ENCODE measurements at regions not wholly inside any gene's neighbourhood (a gene's known extent, or its start where the extent isn't known, plus 50 kb on each side); places are given as distances from the start of the nearest gene placed in this dataset.

DNA sequence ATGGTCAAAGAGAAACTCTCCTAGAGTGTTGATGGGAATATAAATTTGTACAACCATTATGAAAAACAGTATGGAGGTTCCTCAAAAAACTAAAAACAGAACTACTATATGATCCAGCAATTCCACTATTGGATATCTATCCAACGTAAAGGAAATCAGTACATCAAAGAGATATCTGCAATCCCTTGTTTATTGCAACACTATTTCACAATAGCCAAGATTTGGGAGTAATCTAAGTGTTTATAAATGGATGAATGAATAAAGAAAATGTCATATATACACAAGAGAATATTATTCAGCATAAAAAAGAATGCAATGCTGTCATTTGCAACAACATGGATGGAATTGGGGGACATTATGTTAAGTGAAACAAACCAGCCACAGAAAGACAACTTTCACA, 1118.1 kb upstream of the PRKX start:
- DNase-seq: no peak

DNA sequence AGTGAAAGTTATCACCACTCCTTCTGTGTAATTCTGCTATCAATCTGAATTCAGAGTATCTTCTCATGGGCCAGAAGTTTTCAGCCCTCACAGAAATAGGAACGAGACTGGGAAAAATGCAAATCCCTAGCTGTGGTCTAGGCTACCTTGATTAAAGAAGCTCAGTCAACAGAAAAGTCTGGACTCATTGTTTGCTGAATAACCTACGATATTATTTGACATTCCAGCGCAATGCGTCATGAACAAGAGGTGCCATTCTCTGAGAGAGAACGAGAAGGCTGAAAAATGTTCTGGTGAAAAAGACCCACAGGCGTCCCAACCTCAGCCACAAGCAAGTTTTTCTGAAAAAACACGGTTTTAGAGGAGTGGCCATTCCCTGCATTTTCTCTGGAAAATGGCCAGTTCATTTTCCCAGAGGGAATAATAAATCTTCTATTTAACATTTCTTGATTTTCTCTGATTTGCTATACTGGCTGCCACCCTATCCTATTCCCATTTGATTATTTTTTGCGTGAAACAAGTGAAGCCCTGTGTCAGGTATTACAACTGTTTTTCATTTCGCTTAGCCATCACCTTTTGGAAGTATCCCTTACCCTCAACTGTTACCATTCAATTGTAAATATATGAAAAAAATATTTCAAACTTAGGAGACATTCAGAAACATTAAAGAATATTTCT, 1117.6 kb upstream of the PRKX start:
- DNase-seq: no peak

DNA sequence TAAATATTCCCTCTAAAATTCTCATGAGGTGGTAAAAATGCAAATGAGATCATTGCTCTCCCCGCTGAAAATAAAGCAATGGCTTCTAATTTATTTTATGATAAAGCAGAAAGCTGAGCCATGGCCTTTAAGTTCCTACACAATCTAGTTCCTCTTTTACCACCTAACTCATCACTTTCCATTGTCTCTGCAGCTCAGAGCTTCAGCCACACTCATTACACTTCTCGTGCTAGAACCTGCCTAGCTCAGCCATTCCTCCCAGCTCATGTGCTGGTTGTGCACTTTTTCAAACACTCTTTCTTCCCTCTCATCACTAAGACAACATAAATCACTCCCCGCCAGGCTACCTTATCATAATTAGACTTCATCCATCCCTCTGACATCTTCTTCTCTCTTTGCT, 1112.1 kb upstream of the PRKX start:
- DNase-seq: no peak

DNA sequence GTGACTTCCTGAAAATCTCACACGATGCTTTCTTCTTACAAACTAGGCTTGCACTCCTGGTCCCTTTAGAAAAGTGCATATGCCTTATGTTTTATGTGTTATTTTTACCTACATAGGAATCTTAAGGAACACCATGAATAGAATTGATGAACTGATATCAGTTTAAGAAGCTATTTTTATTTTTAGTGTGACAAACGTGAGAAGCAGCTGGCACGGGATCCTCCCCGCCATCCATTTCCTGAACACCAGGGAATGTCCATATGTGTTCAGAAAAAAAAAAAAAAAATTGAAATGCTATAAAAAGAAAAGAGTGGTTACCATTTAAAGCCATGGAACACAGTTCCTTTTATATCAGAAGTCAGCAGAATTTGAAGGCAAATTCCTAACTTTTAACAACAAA, 1096.1 kb upstream of the PRKX start:
- no peak for DNase-seq

DNA sequence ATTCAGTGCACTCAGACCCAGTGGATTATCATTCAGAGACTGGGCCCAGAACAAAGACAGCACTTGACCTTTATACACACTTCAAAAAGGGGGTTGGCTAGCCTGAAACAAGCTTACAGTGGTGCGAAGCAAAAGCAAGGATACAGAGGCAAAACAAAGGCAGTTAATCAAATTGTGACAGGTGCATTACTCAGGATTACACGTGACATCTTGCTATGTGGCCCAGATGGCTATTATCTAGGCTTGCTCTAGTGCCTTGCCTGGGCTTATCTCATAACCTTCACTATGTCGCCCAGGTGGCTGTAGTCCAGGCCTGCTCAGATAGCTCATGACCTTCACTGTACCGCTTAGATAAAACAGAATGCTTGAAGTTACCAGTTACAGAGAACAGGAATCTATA, 1092.1 kb upstream of the PRKX start:
- no peak for DNase-seq

DNA sequence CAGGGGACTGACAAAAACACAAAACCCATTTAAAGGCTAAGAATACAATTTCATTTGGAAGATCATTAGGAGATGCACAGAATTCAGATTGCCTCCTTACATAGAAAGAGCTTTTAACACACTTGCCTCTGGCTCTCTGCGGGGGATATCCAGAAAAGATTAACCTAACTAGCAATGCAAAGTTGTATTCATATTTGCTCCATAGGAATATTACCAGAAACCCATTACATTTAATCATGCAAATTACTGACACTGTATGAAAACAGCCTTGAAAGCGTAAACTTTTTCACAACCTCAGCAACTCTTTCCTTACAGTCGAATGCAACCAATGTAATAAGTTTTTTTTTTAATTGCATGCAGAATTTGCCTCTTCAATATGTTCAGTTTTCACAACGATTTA, 1087.3 kb upstream of the PRKX start:
- DNase-seq: no peak

DNA sequence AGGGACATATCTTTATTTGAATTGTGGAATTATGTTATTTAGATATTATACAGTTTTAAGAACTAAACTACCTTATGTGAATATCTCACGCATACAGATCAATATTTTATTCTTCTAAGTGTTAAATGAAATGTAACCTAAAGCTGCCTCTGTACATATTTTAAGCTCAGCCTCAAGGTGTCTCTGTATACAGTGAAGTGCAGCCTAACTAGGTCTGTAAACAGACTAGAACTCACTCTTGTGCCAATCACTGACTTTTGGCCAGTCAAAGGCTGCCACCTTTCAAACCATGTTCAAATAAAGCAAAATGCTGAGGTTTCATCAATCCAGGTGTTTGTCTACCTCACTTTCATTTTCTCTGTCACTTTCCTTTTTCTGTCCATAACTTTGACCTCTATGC, 1074.5 kb upstream of the PRKX start:
- no peak for DNase-seq

DNA sequence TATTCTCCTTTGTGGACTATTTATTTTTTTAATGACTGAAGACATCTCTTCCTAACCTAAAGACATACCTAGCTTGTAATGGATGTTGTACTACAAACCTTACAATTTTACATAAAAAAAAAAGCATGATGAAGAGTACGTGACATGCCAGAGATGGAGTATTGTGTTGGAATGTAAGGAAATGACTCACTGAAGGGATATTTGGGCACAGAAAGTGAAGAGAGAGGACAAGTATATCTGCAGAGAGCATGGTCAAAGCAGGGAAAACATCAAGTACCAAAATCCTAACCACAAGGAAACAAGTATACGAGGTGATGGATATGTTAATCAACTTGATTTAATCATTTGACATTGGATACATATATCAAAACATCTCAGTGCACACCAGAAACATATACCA, 1051.4 kb upstream of the PRKX start:
- no peak for DNase-seq

DNA sequence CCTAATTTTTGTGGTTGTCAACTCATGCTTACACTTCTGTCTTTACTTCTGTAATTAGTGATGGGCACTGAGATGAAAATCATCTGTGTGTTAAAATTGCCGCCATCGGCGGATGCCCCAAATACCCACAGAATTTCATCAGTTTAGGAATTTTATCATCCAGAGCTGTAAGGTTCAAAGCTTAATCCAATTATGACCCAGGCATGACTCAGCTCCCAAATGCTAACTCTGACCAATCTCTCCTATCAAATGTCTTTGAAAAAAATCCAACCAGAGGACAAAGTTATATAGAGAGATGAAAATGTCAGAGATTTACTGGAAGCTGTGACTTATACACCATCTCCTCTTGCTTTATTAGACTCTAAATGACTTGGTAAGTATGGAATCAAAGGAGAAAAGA, 1048.7 kb upstream of the PRKX start:
- no peak for DNase-seq

DNA sequence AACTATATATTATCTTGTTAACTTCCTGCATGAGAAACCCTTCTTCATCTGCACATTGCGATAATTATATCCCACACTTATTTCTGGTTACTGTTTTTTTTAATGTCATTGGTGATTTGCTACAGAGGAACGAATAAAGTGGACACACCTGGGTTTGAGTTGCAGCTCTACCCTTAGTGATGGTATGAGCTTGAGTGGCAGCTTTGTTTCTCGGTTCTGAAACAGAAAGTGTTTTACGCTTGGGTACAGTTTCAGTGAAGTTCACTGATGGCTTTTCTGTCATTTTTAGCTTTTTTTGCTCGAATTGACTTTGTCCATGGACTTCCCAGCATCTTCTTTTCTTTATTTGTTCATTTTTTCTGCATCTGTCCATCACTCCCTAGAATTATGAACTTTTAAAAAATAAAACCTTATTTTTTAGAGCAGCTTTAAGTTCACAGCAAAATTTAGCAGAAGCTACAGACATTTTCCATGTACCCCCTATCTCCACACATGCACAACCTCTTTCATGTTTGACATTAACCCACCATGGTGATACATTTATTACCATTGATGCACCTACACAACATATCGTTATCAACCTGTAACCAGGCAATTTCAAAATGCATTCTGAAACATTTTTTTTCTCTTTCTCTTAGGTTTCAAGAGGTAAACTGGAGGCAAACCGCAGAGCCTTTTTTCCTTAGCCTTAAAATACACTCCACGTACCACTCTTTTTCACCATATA, 1041.6 kb upstream of the PRKX start:
- no peak for DNase-seq

DNA sequence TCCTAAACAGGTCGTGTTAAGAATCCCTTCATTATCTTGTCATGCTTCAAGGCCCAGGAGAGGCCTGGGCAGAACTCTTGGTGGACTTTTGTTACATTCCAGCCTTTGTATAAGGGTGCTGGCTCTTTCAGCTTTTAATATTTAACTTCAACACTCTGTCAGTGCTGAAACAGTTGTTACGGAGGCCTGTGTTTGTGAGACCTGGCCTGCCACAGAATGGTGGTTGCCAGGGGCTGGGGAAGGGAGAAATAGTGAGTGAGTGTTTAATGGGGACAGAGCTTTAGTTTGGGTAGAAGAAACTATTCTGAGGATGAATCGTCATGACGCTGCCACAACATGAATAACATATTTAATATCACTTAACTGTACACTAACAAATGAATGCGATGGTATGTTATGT, 1027.6 kb upstream of the PRKX start:
- no peak for DNase-seq

DNA sequence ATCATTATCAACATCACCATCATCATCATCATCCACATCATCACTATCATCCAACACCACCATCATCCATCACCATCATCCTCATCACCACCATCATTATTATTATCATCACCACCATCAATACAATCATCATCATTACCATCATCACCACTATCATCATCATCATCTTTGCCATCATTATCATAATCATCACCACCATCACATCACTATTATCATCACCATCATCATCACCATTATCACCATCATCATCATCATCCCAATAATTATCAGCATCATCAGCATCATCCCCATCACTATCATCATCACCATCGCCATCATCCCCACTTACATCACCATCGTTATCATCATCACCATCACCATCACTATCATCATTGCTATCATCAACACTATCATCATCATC, 1021.9 kb upstream of the PRKX start:
- no peak for DNase-seq

DNA sequence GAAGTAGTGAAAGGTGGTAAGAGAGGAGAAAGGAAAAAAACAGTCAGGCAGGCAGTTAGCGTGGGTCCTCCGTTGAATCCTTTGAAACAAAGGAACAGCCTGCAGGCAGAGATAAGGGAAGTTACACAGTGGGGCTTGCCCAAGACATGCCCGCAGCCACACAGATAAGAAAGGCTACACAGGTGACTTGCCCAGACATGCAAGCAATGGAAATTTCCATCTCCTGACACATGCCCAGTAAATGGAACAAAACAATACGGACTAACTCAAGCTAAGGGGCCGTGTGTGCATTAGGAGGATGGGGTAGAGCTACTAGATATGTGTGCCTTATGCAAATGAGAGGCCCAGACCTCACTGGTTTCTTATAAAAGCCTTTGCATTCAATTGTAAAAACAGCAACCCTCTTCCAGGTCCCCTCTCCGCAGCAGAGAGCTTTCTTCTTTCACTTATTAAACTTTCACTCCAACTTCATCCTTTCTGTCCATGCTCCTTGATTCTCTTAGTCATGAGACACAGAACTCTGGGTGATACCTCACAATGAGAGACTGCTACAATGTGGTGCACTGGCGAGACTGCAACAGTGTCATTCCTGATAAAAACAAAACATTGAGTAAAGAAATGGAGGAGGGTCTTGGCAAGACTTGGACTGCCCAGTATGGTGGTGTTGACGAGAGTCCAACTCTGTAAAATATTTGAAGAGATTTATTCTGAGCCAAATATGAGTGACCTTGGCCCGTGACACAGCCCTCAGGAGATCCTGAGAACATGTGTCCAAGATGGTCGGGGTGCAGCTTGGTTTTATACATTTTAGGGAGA, 997.4 kb upstream of the PRKX start:
- no peak for DNase-seq

DNA sequence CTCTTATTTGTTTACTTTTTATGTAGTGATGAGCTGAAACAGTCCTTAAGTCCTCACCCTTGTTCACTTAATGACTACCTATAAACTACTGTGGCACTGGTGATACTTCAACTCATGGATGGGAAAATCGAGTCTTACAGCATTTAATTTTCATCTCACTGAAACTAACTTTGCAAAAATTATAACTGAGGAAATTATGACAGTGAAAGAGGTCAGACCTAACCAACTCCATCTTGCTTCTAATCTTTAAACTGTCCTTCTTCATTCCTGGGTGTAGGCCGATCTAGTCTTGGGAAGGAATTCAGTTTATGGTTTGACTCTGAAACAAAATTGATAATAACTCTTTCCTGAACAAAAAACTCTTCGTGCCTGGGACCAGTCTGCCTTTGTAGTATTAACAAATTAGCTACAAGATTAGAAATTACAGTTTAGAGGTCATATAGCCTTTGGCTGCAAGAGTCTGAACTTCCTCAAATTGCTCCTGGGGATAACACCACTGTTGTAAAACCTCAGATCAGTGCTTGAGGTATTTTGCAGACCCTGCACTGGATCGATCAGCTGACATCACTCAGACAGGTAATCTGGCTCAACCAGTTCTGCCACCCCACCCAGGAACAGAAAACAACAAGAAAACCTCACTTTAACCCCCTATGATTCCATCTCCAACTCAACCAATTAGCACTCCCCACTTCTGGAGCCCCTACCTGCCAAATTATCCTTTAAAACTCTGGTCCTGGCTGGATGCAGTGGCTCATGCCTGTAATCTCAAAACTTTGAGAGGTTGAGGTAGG, 995.7 kb upstream of the PRKX start:
- no peak for DNase-seq

DNA sequence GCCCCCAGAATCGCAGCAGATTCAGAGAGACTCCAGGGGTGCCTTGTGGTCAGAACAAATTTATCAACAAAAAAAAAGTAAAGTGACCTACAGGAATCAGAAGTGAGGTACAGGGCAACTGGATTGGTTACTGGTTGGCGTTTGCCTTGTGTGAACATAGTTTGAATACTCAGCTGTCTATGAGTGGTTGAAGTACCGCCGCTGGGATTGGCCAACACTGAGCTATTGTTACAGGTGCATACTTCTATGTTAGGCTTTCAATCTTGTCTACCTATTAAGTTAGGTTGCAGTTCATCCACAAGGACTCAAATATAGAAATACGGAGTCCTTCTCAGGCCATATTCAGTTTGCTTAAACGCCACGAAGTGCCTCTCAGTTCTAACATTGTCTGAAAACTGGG, 993.5 kb upstream of the PRKX start:
- no peak for DNase-seq

DNA sequence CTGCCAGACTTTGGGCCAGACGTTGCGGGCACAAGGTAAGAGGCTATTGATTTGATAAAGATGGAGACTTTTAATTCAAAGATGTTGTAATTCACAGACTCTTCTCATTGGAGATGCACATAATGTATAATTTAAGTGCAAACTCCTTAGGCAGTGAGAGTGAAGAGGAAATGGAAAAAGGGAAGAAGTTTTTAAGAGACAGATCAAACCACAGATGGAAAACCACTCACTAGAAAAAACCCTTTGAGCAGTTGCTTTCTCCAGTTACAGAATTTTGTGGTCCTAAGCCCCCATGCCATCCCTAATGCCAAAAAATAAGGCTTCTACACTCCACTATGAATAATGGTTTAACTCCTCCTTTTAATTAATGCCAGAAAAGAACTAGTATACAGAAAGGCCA, 977.1 kb upstream of the PRKX start:
- no peak for DNase-seq

DNA sequence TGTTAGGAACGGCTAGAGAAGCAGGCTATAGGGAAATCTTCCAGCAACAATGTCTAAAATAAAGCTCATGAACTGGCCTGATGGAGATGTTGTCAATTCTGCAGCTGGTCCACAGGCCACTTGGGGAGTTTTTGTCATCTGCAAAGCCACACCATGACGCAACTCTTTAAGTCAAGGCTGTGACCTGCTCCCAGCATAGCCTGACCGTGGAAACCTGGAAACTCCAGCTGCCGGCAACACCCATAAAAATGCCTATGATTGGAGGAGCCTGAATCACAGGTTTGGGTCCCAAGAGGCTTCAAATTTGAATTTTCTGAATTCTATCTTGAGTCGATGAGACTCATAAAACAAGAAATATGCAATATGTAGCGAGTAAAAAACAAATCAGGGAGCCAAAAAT, 969.2 kb upstream of the PRKX start:
- DNase-seq: no peak

DNA sequence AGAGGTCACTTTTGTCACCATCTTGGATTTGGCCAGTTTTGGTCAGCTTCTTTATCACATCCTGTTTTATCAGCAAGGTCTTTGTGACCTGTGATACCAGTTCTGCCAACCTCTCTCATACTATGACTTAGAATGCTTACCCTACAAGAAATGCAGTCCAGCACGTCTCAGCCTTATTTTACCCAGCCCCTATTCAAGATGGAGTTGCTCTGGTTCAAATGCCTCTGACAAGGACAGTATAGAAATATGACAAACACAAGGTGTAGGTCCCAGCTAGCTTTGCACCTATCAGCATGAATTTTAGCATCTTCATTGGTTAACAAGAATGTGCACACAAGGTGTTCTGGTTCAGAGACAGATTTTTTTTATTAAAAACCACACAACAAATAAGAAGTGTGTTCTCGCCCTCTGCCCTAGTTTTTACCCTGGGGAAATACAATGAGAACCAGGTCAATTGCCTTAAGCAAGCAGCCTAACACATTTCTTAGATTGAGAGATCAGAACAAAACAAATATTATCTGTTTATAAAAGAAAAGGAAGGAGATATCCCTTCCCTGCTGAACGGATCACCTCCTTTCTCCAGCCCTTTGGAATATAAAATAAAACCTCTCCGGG, 962.3 kb upstream of the PRKX start:
- DNase-seq: no peak

DNA sequence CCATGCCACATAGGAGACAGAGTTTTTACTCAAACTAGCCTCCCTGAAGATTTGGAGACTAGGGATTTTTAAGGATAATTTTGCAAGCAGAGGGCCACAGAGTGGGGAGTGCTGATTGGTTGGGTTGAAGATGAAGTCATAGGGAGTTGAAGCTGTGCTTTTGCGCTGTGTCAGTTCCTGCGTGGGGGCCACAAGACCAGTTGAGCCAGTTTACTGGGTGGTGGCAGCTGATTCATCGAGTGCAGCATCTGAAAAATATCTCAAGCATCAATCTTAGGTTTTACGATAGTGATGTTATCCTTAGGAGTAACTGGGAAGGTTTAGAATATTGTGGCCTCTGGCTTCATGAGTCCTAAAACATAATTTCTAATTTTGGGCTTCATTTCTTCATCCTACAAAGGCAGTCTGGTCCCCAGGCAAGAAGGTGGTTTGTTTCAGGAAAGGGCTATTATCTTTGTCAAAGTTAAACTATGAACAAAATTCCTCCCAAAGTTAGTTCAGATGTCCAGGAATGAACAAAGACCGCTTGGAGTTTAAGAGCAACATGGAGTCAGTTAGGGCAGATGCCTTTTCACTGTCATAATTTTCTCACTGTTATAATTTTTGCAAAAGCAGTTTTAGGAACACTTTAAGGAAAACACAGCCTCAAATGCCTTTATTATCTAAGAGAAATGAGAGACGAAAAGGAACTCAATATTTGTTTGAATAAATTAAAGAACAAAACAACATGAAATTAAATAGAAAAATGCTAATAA, 960.8 kb upstream of the PRKX start:
- DNase-seq: no peak

DNA sequence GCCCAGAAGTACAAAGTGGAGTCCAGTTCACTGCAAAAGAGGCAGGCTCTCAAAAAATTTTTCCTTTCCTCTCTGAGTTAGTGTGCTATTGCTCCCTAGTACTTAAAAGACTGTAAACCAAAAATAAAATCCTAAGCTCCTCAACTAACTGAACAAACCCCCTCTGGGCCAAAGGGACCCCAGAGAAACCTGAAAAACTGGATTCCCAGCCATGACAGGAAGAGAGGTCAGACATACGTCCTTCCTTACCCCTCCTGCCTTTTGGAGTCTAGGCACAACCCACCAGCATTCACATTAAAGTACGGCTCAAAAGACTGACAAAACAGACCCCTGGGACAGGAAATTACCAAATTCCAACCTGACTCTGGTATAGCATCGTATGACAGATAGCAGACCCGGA, 957.9 kb upstream of the PRKX start:
- DNase-seq: no peak

DNA sequence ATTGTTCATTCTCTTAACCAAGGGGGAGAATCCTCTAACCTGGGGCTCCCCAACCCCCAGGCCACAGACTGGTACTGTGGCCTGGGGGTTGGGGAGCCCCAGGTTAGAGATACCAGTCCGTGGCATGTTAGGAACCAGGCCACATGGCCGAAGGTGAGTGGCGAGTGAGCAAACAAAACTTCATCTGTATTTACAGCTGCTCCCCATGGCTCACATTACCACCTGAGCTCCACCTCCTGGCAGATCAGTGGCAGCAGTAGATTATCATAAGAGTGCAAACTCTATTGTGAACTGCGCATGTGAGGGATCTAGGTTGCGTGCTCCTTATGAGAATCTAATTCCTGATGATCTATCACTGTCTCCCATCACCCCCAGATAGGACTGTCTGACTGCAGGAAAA, 957.2 kb upstream of the PRKX start:
- no peak for DNase-seq

Data from activated gamma-delta T cell (primary cell).